ENCODE measurements at regions not wholly inside any gene's neighbourhood (a gene's known extent, or its start where the extent isn't known, plus 50 kb on each side); places are given as distances from the start of the nearest gene placed in this dataset.

DNA sequence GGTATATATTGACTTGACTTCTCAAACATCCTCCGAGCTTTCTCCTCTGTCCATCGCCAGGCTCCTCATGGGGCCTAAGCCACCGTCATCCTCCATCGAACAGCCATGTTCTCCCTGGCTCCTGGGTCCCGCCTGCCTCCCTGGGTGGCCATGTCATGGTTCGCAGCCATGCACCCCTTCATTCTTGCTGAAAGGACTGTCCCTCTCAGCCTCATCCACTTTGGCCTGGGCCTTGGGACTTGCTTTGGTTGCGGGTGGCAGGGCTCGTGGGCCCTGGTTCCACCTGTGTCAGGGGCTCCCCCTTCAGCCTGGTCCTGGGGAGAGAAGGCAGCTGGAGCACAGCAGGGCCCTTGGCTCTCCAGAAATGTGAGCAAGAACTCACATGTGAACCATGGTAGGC, 183.8 kb downstream of the KATNAL1 start:
- intact Hi-C loops (cut with micrococcal nuclease; ENCODE audit: unreplicated experiment), result no loop called here
- Histone ChIP-seq H3K27me3 (ENCODE audit: control insufficient read depth, insufficient read depth, low read length) (no peaks in the 10 kb centered on the region), H3K36me3 (ENCODE audit: control insufficient read depth, insufficient read depth, low read length) (no peaks in the 10 kb centered on the region), H3K9me3 (ENCODE audit: control insufficient read depth, insufficient read depth, low read depth, low read length) (no peaks in the 10 kb centered on the region), H3K27ac (ENCODE audit: low read length) (no peak overlapping the region), H3K4me1 (ENCODE audit: control insufficient read depth, insufficient read depth, low read length) (no peaks in the 10 kb centered on the region), H3K4me3 (ENCODE audit: low read depth in 2 of 2, low read length in 2 of 2) (no peak overlapping the region)
- POLR2A ChIA-PET, result no interaction called here
- CTCF ChIA-PET, result no interaction called here
- no TSS peak for BruUV-seq (replicated peaks)
- TF ChIP-seq, protein P1, sequence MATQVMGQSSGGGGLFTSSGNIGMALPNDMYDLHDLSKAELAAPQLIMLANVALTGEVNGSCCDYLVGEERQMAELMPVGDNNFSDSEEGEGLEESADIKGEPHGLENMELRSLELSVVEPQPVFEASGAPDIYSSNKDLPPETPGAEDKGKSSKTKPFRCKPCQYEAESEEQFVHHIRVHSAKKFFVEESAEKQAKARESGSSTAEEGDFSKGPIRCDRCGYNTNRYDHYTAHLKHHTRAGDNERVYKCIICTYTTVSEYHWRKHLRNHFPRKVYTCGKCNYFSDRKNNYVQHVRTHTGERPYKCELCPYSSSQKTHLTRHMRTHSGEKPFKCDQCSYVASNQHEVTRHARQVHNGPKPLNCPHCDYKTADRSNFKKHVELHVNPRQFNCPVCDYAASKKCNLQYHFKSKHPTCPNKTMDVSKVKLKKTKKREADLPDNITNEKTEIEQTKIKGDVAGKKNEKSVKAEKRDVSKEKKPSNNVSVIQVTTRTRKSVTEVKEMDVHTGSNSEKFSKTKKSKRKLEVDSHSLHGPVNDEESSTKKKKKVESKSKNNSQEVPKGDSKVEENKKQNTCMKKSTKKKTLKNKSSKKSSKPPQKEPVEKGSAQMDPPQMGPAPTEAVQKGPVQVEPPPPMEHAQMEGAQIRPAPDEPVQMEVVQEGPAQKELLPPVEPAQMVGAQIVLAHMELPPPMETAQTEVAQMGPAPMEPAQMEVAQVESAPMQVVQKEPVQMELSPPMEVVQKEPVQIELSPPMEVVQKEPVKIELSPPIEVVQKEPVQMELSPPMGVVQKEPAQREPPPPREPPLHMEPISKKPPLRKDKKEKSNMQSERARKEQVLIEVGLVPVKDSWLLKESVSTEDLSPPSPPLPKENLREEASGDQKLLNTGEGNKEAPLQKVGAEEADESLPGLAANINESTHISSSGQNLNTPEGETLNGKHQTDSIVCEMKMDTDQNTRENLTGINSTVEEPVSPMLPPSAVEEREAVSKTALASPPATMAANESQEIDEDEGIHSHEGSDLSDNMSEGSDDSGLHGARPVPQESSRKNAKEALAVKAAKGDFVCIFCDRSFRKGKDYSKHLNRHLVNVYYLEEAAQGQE (IDR thresholded peaks at IDR 0.05; ENCODE audit: insufficient read depth in 1 of 2, low read depth in 2 of 2, low read length in 1 of 2), result no peak
- TF ChIP-seq, protein P2, sequence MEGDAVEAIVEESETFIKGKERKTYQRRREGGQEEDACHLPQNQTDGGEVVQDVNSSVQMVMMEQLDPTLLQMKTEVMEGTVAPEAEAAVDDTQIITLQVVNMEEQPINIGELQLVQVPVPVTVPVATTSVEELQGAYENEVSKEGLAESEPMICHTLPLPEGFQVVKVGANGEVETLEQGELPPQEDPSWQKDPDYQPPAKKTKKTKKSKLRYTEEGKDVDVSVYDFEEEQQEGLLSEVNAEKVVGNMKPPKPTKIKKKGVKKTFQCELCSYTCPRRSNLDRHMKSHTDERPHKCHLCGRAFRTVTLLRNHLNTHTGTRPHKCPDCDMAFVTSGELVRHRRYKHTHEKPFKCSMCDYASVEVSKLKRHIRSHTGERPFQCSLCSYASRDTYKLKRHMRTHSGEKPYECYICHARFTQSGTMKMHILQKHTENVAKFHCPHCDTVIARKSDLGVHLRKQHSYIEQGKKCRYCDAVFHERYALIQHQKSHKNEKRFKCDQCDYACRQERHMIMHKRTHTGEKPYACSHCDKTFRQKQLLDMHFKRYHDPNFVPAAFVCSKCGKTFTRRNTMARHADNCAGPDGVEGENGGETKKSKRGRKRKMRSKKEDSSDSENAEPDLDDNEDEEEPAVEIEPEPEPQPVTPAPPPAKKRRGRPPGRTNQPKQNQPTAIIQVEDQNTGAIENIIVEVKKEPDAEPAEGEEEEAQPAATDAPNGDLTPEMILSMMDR (IDR thresholded peaks at IDR 0.05), result no peak
- no peak for TF ChIP-seq TCF7L2 (IDR thresholded peaks at IDR 0.05; ENCODE audit: low read depth, low read length)
- no peak for TF ChIP-seq POLR2AphosphoS5 (IDR thresholded peaks at IDR 0.05; ENCODE audit: low read depth, low read length)
- no peak for TF ChIP-seq SIN3A (IDR thresholded peaks at IDR 0.05; ENCODE audit: borderline replicate concordance, insufficient read depth, low read depth, low read length)
- in situ Hi-C loops (cut with HindIII; ENCODE audit: low pct_unique_long_range_greater_than_20kb, low sequenced_read_pairs), result no loop called here
- ATAC-seq (no peak), DNase-seq (ENCODE audit: low read depth, low spot score) (no peak)

DNA sequence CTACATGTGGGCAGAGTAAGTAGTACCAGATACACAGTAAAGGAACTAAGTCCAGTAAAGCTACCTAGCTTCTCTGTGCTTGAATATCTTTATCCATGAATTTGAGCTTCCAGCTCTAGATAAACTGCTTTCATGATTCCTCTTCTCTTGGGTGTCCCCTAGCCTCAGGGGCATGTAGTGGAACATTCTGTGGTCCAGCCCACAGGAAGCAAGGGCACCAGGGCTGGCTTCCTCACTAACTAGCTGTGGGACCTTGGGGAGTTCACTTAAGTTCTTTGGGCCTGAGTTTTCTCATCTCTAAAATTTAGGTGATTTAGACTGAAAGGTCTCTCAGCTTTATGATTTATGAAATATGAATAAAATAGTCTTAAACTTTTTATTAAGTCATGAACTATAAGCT, 185.7 kb downstream of the KATNAL1 start:
- ChIA-PET POLR2A (no interaction called here), CTCF (no interaction called here)
- ATAC-seq, result no peak
- in situ Hi-C loops (cut with HindIII; ENCODE audit: low pct_unique_long_range_greater_than_20kb, low sequenced_read_pairs) (no loop called here), intact Hi-C loops (cut with micrococcal nuclease; ENCODE audit: unreplicated experiment) (no loop called here)
- TF ChIP-seq, protein P1 (IDR thresholded peaks at IDR 0.05; ENCODE audit: insufficient read depth in 1 of 2, low read depth in 2 of 2, low read length in 1 of 2), result no peak
- TF ChIP-seq, protein P2 (IDR thresholded peaks at IDR 0.05), result no peak
- TF ChIP-seq TCF7L2 (IDR thresholded peaks at IDR 0.05; ENCODE audit: low read depth, low read length) (no peak), POLR2AphosphoS5 (IDR thresholded peaks at IDR 0.05; ENCODE audit: low read depth, low read length) (no peak), SIN3A (IDR thresholded peaks at IDR 0.05; ENCODE audit: borderline replicate concordance, insufficient read depth, low read depth, low read length) (no peak)
- no peaks in the 10 kb centered on the region for H3K27me3 ChIP-seq (ENCODE audit: control insufficient read depth, insufficient read depth, low read length)
- no peak overlapping the region for H3K27ac ChIP-seq (ENCODE audit: low read length)
- no TSS peak for BruUV-seq (replicated peaks)
- no peak for DNase-seq (ENCODE audit: low read depth, low spot score)
- no peaks in the 10 kb centered on the region for H3K36me3 ChIP-seq (ENCODE audit: control insufficient read depth, insufficient read depth, low read length)
- H3K4me3 ChIP-seq (ENCODE audit: low read depth in 2 of 2, low read length in 2 of 2), result no peak overlapping the region
- H3K4me1 ChIP-seq (ENCODE audit: control insufficient read depth, insufficient read depth, low read length), result no peaks in the 10 kb centered on the region
- H3K9me3 ChIP-seq (ENCODE audit: control insufficient read depth, insufficient read depth, low read depth, low read length), result no peaks in the 10 kb centered on the region
